GM12878 (cell line): ENCODE measurements at regions not wholly inside any gene's neighbourhood (a gene's known extent, or its start where the extent isn't known, plus 50 kb on each side); places are given as distances from the start of the nearest gene placed in this dataset.

Experiments
- CHD2 ChIP-seq: IDR thresholded peaks from 2 replicates; pipeline ENCODE4 v1.6.1; 2011; ENCODE audit warnings: low read depth, low read length, improper control_type of control experiment, borderline replicate concordance
- CTCF ChIP-seq, 3 experiments: IDR thresholded peaks in 2 of 3; conservative IDR thresholded peaks in 1 of 3; 2 replicates each; pipeline ENCODE4 v1.5.1; 2011; ENCODE audit warnings: low read depth in 3 of 3, low read length in 3 of 3, mild to moderate bottlenecking in 3 of 3, control low read depth in 2 of 3, moderate library complexity in 2 of 3, inconsistent platforms in 1 of 3, mixed read lengths in 1 of 3; ENCODE audit not compliant: control insufficient read depth in 2 of 3, insufficient read depth in 1 of 3; ENCODE audit errors: extremely low read depth in 1 of 3
- E4F1 ChIP-seq: fragments of 450-650 bp; IDR thresholded peaks from 2 replicates; pipeline ENCODE4 v1.6.1; 2018; ENCODE audit warnings: borderline replicate concordance, mild to moderate bottlenecking; ENCODE audit not compliant: partially characterized antibody
- MXI1 ChIP-seq: fragments of 150-350 bp; IDR thresholded peaks from 2 replicates; pipeline ENCODE4 v1.6.1; 2011; ENCODE audit warnings: low read depth, mild to moderate bottlenecking, inconsistent platforms, low read length, improper control_type of control experiment
- POLR2A ChIP-seq: IDR thresholded peaks from 2 replicates; pipeline ENCODE4 v1.6.1; 2011; ENCODE audit warnings: low read depth, mild to moderate bottlenecking, low read length
- POLR2AphosphoS5 ChIP-seq: IDR thresholded peaks from 2 replicates; pipeline ENCODE4 v1.6.1; 2011; ENCODE audit warnings: mild to moderate bottlenecking, low read length, inconsistent platforms
- POU2F2 ChIP-seq: IDR thresholded peaks from 3 replicates; pipeline ENCODE4 v1.6.1; 2011; ENCODE audit warnings: low read depth, mild to moderate bottlenecking, low read length, borderline replicate concordance
- REST ChIP-seq: IDR thresholded peaks from 2 replicates; pipeline ENCODE4 v1.6.1; 2012; ENCODE audit warnings: mild to moderate bottlenecking, low read depth, low read length
- SREBF2 ChIP-seq: IDR thresholded peaks from 2 replicates; pipeline ENCODE4 v1.6.1; 2012; ENCODE audit warnings: mild to moderate bottlenecking, low read length
- ZNF274 ChIP-seq: IDR thresholded peaks from one replicate; pipeline ENCODE4 v1.8.0; 2011; ENCODE audit not compliant: insufficient read length, insufficient read depth
- ZNF384 ChIP-seq: IDR thresholded peaks from 2 replicates; pipeline ENCODE4 v1.6.1; 2012; ENCODE audit warnings: low read depth, mild to moderate bottlenecking, low read length, improper control_type of control experiment, borderline replicate concordance

- TF ChIP-seq REST: no peak
- TF ChIP-seq POLR2A: no peak
- TF ChIP-seq MXI1: no peak
- TF ChIP-seq ZNF274: no peak
- TF ChIP-seq CTCF (IDR thresholded peaks at IDR 0.05 in 2 of 3, conservative IDR thresholded peaks at IDR 0.05 in 1 of 3; ENCODE audit: control insufficient read depth in 2 of 3, extremely low read depth in 1 of 3, insufficient read depth in 1 of 3, low read depth in 3 of 3, low read length in 3 of 3): no peak
- no peak for TF ChIP-seq ZNF384
- TF ChIP-seq CHD2: no peak
- TF ChIP-seq POLR2AphosphoS5: no peak
- TF ChIP-seq POU2F2: no peak
- TF ChIP-seq E4F1: no peak
- TF ChIP-seq SREBF2: no peak
Measured at GRCh38 chr18:22309191-22309590, 108.5 kb downstream of the CTAGE1 start.
